Parathyroid adenoma (tissue), 2 donors: ENCODE measurements at regions not wholly inside any gene's neighbourhood (a gene's known extent, or its start where the extent isn't known, plus 50 kb on each side); places are given as distances from the start of the nearest gene placed in this dataset.
"Not testable (repeated sequence)": the region's sequence is repeated elsewhere in the genome, so short reads cannot be mapped to it uniquely, and the experiment has no call there.

ENCODE experiments used
- H2AFZ ChIP-seq: fragments of 300-600 bp; sonication (generic); one replicate; pipeline ENCODE4 v1.7.0; 2017; ENCODE audit warnings: antibody characterized with exemption, mild to moderate bottlenecking
- H3K27ac ChIP-seq: fragments of 300-600 bp; sonication (generic); one replicate; pipeline ENCODE4 v1.7.0; 2017
- H3K27me3 ChIP-seq: fragments of 300-600 bp; sonication (generic); one replicate; pipeline ENCODE4 v1.7.0; 2017; ENCODE audit warnings: low read length; ENCODE audit not compliant: control insufficient read depth, insufficient read depth
- H3K36me3 ChIP-seq: fragments of 300-600 bp; sonication (generic); one replicate; pipeline ENCODE4 v1.7.0; 2017; ENCODE audit warnings: low read length; ENCODE audit not compliant: control insufficient read depth, insufficient read depth
- H3K4me1 ChIP-seq: fragments of 300-600 bp; sonication (generic); one replicate; pipeline ENCODE4 v1.7.0; 2017; ENCODE audit warnings: control low read depth
- H3K4me2 ChIP-seq: fragments of 300-600 bp; sonication (generic); one replicate; pipeline ENCODE4 v1.7.0; 2017; ENCODE audit warnings: low read length
- H3K4me3 ChIP-seq: fragments of 300-600 bp; sonication (generic); one replicate; pipeline ENCODE4 v1.7.0; 2017; ENCODE audit warnings: low read depth, low read length
- H3K79me2 ChIP-seq: fragments of 300-600 bp; sonication (generic); one replicate; pipeline ENCODE4 v1.7.0; 2017; ENCODE audit warnings: control low read depth
- H3K9ac ChIP-seq: fragments of 300-600 bp; sonication (generic); one replicate; pipeline ENCODE4 v1.7.0; 2017; ENCODE audit warnings: mild to moderate bottlenecking
- H3K9me3 ChIP-seq: fragments of 300-600 bp; sonication (generic); one replicate; pipeline ENCODE4 v1.7.0; 2017; ENCODE audit warnings: low read length; ENCODE audit not compliant: control insufficient read depth
- CTCF ChIP-seq: fragments of 300-600 bp; sonication (generic); IDR thresholded peaks from one replicate; pipeline ENCODE4 v1.7.0; 2017; ENCODE audit warnings: antibody characterized with exemption, mild to moderate bottlenecking
- donor health status: primary hyperparathyroidism.

GRCh38 chr14:71560751-71561150 is 371.5 kb upstream of the RGS6 start:
- Histone ChIP-seq H3K27me3 (no peaks in the 10 kb centered on the region), H3K27ac (no peak overlapping the region), H3K9ac (no peak overlapping the region), H3K4me2 (no peak overlapping the region), H3K79me2 (peaks cover 3% of the 10 kb centered on the region), H3K4me1 (peaks cover 4% of the 10 kb centered on the region), H3K4me3 (no peak overlapping the region), H3K9me3 (no peaks in the 10 kb centered on the region), H3K36me3 (no peaks in the 10 kb centered on the region), H2AFZ (no peak overlapping the region)
- TF ChIP-seq CTCF = no peak

- TF ChIP-seq CTCF = no peak
- Histone ChIP-seq H3K27me3 (no peaks in the 10 kb centered on the region), H3K4me3 (no peak overlapping the region), H3K79me2 (peaks cover 3% of the 10 kb centered on the region), H2AFZ (no peak overlapping the region), H3K4me2 (no peak overlapping the region), H3K9ac (no peak overlapping the region), H3K27ac (no peak overlapping the region), H3K4me1 (no peaks in the 10 kb centered on the region), H3K36me3 (no peaks in the 10 kb centered on the region), H3K9me3 (no peaks in the 10 kb centered on the region)
Observed at GRCh38 chr14:71563492-71564153, 368.6 kb upstream of the RGS6 start.

- Histone ChIP-seq H3K4me3 (no peak overlapping the region), H3K9ac (no peak overlapping the region), H3K27ac (no peak overlapping the region), H3K9me3 (no peaks in the 10 kb centered on the region), H3K27me3 (no peaks in the 10 kb centered on the region), H3K79me2 (peaks cover 3% of the 10 kb centered on the region), H3K36me3 (no peaks in the 10 kb centered on the region), H3K4me2 (no peak overlapping the region), H2AFZ (no peak overlapping the region), H3K4me1 (no peaks in the 10 kb centered on the region)
- TF ChIP-seq CTCF = no peak
Observed at GRCh38 chr14:71566276-71566675, 366.0 kb upstream of the RGS6 start.

- H3K4me3 ChIP-seq, H3K4me1 ChIP-seq, H3K9ac ChIP-seq, H3K27me3 ChIP-seq, H3K9me3 ChIP-seq, H3K4me2 ChIP-seq, H3K27ac ChIP-seq, H3K79me2 ChIP-seq, H2AFZ ChIP-seq, H3K36me3 ChIP-seq: not testable (repeated sequence)
Observed at GRCh38 chr14:71567499-71568133, 364.6 kb upstream of the RGS6 start.

GRCh38 chr14:71574976-71575375 is 357.3 kb upstream of the RGS6 start:
- Histone ChIP-seq H3K4me2 (no peak overlapping the region), H3K9me3 (no peaks in the 10 kb centered on the region), H3K36me3 (no peaks in the 10 kb centered on the region), H3K79me2 (no peaks in the 10 kb centered on the region), H3K27me3 (no peaks in the 10 kb centered on the region), H3K4me1 (no peaks in the 10 kb centered on the region), H3K9ac (no peak overlapping the region), H3K27ac (no peak overlapping the region), H3K4me3 (no peak overlapping the region), H2AFZ (no peak overlapping the region)
- no peak for TF ChIP-seq CTCF
